Eye (tissue), 1 donor: ENCODE measurements at regions not wholly inside any gene's neighbourhood (a gene's known extent, or its start where the extent isn't known, plus 50 kb on each side); places are given as distances from the start of the nearest gene placed in this dataset.

Experiments
- DNase-seq: peaks from one replicate; pipeline ENCODE4 v3.0.0-alpha.2; 2015

DNA sequence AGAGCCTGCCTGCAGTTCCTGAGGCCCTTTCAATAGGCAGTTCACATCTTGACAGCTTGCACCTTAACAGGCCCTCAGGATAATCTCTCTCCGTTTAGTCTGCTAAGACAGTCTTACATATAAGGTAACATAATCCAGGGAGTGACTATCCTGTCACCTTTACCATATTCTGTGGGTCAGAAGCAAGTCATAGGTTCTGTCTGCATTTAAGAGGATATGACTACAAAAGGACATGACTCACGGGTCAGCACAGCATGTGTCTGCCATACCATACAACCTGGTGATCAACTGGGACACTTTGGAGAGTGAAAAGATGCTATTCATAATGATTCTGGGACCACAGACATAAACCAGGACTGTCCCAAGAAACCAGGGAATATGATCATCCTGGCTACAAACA lies 611.1 kb downstream of the SOX6 start:
- DNase-seq = no peak

DNA sequence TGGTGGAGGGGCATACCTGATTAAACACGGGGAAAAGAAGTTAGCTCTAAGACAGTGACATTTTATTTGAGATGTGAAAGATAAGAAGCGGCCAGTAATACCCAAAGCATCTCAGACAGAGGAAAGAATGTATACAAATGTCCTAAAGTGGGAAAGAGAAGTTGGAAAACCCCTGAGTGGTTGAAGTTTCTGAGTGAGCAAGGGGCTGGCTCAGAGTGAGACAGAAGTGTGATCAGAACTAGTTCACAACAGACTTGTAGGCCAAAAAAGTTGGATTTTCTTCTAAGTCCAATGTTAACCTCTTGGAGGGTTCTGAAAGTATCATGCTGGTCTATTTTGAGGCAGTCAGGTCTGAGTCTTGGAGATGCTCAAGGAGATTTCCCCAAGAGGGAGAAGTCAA lies 608.7 kb downstream of the SOX6 start:
- no peak for DNase-seq

DNA sequence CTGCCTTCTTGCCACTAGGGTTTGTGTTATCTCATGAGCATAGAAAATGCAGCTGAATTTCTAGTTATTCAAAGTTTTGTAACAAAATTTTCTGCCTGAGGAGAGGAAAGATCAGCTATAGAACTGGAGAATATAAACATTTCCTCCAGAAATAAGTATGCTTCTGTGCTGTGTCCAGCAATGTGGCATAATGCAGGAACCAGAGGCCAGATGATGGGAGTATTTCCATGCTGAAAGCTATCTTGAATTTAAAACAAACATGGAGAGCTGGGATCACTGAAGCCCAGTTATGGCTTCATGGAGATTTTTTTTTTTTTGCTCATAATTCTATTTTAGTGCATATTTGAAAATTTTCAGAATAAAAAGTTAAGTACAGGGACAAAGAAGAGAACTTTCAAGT lies 608.2 kb downstream of the SOX6 start:
- DNase-seq = no peak

DNA sequence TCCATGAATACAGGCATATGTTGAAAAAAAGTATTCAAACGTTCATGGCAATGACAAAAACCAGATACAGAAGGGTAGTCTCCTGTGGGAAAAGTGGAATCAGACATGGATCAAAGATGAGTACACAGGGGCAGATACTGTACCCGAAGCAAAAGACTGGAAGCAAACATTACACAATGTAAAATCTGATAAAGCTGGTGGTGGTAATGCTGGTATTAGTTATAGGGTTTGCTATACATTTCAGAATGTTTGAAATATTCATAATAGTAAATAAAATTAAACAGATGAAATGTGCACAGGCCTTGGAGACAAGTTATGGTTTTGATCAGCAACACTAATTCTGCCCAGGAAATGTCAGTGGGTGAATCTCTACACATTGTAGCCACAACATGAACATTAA lies 607.6 kb downstream of the SOX6 start:
- DNase-seq = no peak

DNA sequence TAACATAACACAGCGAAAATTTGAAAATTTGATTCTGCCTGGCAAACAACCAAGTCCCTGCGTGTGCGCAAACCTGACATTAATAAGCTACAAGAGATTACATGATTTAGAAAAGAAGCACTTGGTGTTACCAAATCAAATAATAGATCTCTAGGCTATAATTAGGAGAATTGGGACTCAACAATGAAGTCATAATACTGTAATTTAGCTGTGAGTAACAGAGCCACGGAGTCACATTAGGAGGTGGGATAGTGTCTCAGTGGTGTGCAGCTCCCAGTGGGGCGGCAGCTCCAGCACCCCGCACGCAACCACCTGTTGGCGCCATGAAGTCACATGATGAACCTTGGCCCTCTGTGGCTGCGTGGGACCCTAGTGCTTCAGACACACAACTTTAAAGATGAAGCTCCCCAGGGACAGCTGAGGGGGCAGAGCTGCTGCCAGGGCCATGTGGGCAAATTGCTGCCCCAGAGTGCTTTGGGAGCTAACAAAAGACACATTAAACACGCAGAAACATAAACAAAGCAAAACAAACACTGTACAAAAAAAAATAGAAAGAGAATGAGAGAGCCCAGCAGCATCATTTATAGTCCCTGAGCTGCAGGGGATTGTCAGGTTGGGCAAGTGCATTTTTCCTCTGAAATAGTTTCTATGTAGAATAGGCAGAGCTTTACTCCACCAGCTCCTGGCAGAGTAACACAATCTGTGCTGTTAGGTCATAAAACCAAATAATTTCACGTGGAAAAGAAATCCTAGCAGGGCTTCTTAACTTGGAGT lies 605.6 kb downstream of the SOX6 start:
- DNase-seq = no peak

DNA sequence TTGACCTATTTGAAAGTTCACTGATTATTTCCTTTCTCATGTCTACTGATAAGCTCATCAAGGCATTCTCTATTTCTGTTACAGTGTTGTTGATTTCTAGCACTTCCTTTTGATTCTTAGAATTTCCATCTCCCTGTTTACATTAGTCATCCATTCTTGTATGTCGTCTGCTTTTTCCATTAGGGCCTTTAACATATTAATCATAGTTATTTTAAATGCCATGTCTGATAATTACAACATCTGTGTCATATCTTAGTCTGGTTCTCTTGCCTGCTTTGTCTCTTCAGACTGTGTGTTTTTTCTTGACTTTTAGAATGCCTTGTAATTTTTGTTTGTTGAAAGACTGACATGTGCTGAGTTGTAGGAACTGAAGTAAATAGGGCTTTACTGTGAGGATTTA lies 602.1 kb downstream of the SOX6 start:
- no peak for DNase-seq

DNA sequence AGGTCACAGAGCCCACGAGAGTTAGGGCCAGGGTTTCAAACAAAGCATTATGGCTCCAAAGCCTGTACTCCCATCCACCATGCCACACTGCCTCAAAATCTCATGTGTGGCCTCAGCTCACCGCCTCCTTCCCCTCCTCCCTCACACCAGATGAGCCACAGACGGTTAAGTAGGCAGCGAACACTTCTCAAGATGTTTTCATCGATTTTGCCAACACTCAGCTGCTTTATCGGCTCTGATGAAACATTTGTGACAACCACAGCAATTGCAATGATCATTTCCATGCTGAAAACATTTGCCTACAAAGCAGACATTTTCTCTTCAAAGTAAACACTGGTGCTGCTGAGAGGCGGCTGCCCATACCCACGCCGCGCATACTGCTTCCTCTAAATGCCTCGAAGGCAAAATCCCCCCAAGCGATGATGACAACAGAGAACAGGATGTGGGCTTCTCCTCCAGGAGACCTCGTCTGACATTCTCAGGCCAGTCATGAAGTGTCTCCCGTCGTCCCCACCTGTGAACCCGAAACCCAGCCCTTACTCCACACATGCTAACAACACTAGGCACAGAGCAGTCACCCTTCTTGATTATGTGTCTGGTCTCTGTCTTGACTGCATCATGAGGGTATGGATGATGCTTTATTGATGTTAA lies 599.2 kb downstream of the SOX6 start:
- no peak for DNase-seq

DNA sequence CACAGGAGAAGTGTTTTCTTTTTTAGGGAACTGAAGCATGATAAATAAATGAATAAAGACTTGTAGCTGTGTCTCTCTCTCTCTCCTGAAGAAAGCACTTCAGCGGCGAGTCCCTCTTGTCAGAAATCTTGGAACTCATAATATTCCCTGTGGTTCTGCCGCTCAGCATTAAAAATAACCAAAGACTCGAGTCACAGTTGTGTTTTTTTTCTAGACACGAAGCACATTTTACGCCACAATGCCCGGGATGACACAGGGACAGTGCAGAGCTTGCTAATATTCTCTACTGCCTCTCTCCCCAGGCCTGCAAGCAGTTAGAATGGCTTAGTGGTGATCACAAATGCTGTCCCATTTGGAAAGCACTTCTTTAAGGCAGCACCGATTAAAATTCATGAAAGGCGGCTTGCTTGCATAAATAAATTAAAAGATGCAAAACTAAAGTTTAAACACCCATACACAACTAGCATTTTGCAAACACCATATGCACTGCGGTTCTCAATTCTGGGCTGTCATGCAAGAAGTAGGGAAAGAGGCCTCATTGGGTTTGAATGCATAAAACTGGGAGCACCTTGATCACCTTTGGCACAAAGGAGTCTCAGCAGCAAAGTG lies 597.4 kb downstream of the SOX6 start:
- DNase-seq = peak; percentile 58

DNA sequence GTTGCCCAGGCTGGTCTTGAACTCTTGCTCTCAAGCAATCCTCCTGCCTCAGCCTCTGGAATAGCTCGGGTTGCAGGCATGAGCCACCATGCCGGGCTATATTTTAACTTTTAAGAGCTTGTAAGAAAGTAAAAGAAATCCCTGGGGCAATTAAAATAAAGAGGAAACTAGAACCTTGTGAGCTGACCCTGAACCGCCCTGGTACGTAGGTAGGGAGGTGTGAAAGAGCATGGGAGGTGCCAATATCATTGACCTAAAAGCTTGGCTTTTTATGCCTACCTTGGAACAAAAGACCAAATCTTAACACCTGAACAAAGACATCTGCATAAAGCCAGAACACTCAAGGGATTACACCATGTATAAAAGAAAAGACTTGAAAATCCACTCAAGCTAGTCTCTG lies 595.1 kb downstream of the SOX6 start:
- DNase-seq = no peak

DNA sequence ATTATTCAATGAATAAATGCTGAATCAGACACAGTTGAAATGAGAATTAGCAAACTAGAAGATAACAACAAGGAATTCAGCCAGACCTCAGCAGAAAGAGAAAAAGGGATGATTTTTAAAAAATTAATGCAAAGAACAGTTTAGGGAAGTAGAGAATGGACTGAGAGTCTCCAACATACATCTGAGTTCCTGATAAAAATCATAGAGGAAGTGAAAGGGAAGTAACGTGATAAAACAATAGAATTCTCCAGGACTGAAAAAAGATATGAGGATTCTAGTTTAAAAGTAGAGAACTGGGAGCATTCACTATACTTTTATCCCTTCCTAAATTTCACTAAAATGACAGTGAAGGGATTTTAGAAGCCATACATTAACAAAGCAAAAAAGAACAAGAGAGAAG lies 592.0 kb downstream of the SOX6 start:
- DNase-seq = no peak

DNA sequence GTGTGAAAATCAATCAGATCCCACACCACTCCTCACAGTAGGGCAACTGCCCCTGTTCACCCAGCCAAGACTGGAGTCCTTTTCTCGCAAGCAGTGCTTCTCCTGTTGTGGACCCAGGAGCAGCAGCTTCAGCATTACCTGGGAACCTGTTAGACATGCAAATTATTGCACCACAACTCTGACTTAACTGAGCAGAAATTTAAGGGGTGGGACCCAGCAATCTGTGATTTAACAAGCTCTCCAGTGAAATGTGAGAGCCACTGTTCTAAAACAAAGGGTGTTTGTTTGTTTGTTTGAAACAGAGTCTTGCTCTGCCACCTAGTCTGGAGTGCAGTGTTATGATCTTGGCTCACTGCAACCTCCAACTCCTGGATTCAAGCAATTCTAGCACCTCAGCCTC lies 591.4 kb downstream of the SOX6 start:
- DNase-seq = no peak

DNA sequence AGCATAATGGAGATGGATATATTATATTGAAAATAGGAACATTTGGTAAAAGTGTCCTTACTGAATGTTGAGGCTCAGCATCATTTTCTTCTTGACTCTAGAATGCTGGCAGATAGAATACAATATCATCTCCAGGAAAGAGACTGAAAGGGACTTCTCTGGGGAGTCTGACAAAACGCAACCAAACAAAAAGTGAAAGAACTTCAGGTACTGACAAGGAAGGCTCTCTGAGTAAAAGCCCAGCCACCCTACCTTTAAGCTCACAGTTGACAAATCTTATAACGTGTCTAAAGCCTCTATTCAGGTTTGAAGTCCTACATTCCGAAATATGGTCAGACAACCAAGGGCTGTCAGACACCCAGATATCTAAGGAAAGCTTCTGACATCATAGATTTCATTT lies 590.8 kb downstream of the SOX6 start:
- DNase-seq = no peak

DNA sequence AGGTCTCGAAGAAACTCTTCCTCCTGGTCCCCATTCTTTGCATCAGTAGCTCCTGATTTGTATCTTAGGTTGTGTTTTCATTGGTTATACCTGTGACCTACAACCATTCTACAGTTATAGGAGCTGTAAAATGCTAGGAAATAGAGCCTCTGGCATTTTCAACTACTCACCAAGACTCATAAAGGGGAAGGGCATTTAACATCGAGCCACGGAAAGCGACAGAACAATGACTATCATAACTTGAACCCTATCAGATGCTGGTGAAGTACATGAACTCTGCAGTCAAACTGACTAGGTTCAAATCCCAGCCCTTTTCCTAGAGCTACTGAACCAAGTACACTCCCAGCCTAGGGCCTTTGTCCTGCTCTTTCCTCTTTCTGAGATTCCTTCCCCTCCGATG lies 588.0 kb downstream of the SOX6 start:
- no peak for DNase-seq

DNA sequence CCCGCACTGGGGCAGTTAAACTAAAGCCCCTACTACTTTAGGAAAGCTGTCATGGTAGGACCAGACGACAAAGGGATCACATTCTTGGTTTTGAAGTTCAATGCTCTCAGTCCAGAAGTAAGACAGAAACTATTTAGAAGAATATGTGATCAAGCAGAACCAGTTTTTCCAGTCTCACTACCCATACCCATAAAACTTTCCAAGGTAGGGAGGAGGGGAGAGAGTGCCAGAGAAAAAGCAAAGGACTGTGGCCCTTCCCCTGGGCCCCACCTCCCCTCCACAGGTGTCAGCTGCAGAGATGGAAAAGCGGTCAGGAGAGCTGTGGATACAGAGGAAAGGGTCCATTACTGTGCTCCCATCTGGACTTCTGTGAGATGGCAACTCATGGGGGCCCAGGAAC lies 587.1 kb downstream of the SOX6 start:
- no peak for DNase-seq

DNA sequence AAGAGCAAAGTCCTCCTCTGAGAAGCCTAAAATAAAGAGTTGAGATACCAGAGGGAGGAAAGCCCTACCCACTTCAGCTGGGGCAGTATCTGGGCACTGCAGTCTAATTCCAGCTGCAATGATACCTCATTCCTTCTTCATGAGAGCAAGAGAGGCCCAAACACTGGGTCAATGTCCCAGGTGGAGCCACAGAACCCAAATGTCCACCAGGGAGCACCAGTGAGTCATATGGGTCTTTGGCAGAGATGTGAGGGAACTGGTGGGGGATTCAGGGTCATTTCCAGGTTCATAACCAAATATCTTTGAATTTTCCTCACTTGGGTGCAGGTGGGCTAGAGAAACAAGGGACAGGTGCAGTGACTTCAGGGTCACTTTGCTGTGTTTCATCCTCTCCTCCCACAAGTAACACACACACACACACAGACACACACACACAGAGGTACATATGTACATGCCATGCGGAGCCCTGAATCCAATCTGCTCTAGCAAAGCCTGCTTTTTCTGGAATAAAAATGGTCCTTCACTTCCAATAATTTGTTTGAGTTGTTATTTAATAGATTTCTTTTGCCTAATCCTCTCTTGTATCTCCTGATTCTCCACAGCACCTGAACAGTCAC lies 585.4 kb downstream of the SOX6 start:
- peak; percentile 67 for DNase-seq

DNA sequence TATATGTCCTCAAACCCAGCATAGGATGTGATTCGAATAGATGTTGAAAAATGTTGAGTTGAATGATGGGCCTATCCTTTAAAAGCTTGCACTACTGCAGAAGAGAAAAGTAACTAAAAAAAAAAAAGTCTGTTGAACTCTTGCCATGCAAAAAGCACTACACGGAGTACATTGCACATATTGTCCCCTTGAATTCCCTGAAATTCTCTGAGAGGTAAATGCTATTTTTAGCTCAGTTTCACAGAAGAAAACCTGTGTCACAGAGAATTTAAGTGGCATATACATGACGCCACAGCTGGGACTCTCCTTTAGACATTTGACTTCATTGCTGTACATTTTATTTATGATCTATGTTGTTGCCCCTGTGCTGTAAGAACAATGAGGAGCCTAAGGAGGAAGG lies 583.8 kb downstream of the SOX6 start:
- no peak for DNase-seq

DNA sequence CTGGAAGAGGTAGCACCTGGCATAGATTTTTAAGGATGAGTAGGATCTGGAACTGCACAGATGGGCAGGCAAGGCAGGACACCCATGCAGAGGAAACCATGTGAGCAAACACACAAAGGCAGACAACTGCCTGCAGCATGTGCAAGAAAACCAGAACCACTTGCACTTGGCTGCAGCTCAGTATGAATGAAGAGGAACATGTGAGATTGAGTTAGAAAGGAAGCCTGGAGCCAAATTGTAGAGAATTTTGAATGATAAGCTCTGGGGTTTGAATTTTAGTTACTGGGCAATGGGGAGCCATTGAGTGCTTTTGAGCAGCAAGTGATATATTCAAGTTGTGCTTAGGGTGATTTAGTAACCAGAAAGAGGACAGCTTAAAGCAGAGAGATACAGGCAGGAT lies 583.4 kb downstream of the SOX6 start:
- no peak for DNase-seq

DNA sequence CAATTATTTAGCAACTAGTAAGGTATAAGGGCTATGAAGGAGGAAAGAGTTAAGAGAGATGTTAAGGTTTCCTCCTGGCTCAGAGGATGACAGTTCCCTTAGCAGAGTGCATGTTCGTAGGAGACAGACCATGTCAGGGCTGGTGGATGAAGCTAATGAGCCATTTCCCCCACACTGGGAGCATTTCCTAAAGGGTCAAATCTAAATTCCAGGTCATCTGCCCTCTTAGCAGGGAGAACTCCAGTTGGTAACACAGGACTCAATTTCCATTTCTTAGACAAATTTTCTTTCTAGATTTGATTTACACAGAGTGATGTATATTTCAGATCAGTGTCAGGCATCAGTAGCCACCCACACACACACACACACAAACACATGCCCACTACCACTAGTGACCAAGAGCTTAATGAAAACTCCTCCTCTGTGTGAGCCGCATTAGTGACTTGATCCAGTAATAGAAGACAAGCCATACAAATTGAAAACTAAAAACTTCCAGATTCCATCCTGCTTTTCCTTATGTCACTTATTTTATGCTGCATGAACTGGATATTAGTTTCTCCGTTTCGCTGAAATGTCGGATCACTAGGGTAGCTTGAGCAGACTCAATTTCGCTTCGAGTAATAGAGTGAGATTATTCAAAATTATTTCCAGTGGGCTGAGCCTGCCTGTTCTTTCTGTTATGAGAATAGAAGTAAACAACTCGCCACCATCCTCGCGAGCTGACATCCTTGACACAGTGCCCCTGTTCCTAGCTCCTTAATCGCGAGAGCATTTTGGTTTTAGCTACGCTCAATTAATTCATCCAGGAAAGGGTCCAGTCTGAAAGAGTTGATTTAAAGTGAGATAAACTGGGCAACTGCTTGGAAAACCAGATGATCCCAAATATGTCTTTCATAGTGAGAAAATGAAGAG lies 582.6 kb downstream of the SOX6 start:
- DNase-seq = peak; percentile 62

DNA sequence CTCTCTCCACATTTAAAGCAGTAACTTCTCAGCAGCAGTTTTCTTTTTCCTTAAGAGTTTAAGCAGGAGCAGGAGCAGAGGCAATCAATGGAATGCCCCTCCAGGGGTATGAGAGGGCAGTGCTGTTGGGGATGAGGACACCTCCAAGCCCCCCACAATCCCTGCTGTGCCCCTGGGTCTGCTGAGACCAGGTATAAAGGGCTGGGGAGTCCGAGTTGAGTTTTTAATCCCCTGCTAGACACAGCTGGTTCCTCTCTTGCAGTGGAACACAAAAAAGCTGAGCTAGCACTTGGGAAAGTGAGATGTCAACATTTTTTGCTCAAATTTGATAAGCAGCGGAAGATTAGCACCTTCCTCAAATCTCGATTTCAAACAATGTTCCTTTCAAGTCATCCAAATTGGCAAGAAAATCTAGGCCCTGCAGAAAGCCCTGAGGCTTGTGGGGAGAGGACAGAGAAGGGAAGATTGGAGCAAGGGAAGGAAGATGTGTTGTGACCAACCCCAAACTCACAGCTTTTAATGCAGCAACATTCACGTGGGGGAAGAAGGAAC lies 581.9 kb downstream of the SOX6 start:
- peak; percentile 55 for DNase-seq

DNA sequence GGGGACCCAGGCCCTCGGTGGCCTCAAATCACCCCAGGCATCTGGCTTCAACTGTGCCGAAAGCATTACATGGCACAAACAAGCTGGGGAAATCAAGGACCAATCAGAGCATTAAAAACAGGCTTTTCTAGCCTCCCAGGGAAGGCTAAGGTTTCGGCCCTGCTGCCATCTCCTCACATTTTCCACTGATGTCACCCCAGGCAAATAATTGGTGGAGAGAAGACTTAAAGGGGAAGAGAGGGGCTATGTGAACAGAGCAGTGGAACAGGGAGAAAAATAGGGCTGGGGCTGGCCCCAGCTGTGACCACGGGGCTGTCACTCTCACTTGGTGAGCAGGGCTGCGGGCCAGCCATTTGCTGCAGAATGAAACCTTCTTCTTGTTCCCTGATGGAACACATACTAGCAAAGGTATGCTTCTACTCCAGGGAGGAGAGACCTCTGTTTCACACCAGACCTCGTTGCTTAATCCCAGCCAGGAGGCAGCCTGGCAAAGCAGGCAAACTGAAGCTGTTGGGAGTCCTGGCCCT lies 581.3 kb downstream of the SOX6 start:
- DNase-seq = peak; percentile 81

DNA sequence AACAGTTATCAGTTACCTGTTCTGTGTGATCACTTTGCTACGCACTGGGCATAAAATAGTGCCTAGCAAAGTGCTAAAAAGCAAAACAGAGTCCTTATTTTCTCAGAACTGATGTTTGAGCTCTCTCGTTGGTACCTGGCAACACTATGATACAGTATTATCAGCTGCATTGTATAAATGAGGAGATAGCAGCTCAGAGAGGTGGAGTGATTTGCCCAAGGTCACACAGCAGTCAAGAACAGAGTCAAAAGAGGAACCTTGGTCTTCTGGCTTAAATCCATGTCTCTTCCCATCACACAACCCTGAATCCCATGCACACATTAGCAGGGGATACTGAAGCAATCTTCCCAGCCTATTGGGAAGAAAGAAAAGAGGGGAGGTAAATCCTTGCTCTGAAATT lies 580.5 kb downstream of the SOX6 start:
- no peak for DNase-seq

DNA sequence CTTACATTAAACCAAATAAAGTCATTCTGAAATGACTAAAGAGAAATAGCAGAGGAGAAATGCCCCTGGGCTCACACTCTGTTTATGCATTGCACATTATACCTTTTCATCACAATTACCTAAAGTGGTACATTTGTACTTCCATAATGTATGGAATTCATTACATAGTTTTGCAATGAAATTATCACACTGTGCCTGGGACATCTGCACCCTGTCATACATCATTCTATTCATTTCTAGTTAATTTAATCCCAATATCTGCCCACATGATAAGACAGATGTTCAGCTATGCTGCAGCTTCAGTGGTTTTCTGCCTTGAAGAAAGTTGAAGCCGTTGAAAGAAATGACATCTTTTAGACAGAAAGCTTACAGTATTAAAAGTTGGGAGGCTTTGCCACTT lies 580.0 kb downstream of the SOX6 start:
- DNase-seq = peak; percentile 52
